CD14-positive monocyte (primary cell): ENCODE measurements at regions not wholly inside any gene's neighbourhood (a gene's known extent, or its start where the extent isn't known, plus 50 kb on each side); places are given as distances from the start of the nearest gene placed in this dataset.

Experiments
- DNase-seq, 3 donors: peaks; one replicate each; pipeline ENCODE4 v3.0.0-alpha.2; 2011 to 2022
- H2AFZ ChIP-seq: 2 replicates; pipeline ENCODE4 v1.6.0; 2012; ENCODE audit warnings: mild to moderate bottlenecking, low read depth, low read length, inconsistent platforms; ENCODE audit not compliant: insufficient read depth, poor library complexity, severe bottlenecking
- H3K27ac ChIP-seq, 2 donors: 1 replicate in 1 of 2; 2 replicates in 1 of 2; pipeline ENCODE4 v1.5.1; 2012 to 2013; ENCODE audit warnings: low read length in 2 of 2, control low read depth in 1 of 2, inconsistent platforms in 1 of 2, low read depth in 1 of 2, mild to moderate bottlenecking in 1 of 2
- H3K27me3 ChIP-seq, 2 donors: one replicate each; pipeline versions ENCODE4 v1.6.0 to v1.6.1; 2011 to 2013; ENCODE audit warnings: low read length in 2 of 2; ENCODE audit not compliant: control insufficient read depth in 2 of 2, insufficient read depth in 2 of 2
- H3K36me3 ChIP-seq, 2 donors: replicated peaks in 1 of 2; 1 replicate in 1 of 2; 2 replicates in 1 of 2; pipeline versions ENCODE4 v1.5.1 to v1.6.1; 2012 to 2013; ENCODE audit warnings: low read length in 2 of 2, control low read depth in 1 of 2, inconsistent platforms in 1 of 2, mild to moderate bottlenecking in 1 of 2; ENCODE audit not compliant: insufficient read depth in 2 of 2, control insufficient read depth in 1 of 2
- H3K4me1 ChIP-seq, 2 donors: 1 replicate in 1 of 2; 2 replicates in 1 of 2; pipeline versions ENCODE4 v1.5.1 to v1.6.1; 2012 to 2013; ENCODE audit warnings: low read length in 2 of 2, control low read depth in 1 of 2, inconsistent platforms in 1 of 2, mild to moderate bottlenecking in 1 of 2, moderate library complexity in 1 of 2; ENCODE audit not compliant: insufficient read depth in 2 of 2, control insufficient read depth in 1 of 2
- H3K4me2 ChIP-seq: replicated peaks from 2 replicates; pipeline ENCODE3; 2012; ENCODE audit warnings: low read length, moderate library complexity, mild to moderate bottlenecking; ENCODE audit not compliant: poor library complexity, severe bottlenecking; ENCODE audit errors: extremely low read depth
- H3K4me3 ChIP-seq, 3 experiments: fragments of 200-600 bp in 1 of 3; sonication (generic) in 1 of 3; replicated peaks in 1 of 3; 1 replicate in 2 of 3; 2 replicates in 1 of 3; pipeline ENCODE4 v1.5.1; 2011 to 2013; ENCODE audit warnings: low read length in 3 of 3, mild to moderate bottlenecking in 3 of 3, control low read depth in 2 of 3, low read depth in 2 of 3, inconsistent platforms in 1 of 3, moderate library complexity in 1 of 3
- H3K79me2 ChIP-seq: 2 replicates; pipeline ENCODE4 v1.6.0; 2012; ENCODE audit warnings: mild to moderate bottlenecking, control low read depth, inconsistent platforms, low read length, moderate library complexity; ENCODE audit not compliant: insufficient read depth
- H3K9ac ChIP-seq: 2 replicates; pipeline ENCODE4 v1.6.0; 2017; ENCODE audit warnings: low read length, mild to moderate bottlenecking; ENCODE audit not compliant: insufficient read depth, poor library complexity, severe bottlenecking
- H3K9me3 ChIP-seq, 2 donors: replicated peaks in 1 of 2; 1 replicate in 1 of 2; 2 replicates in 1 of 2; pipeline versions ENCODE4 v1.5.1 to v1.6.1; 2012 to 2013; ENCODE audit warnings: low read length in 2 of 2, control low read depth in 1 of 2; ENCODE audit not compliant: control insufficient read depth in 1 of 2, insufficient read depth in 1 of 2
- H4K20me1 ChIP-seq: 2 replicates; pipeline ENCODE4 v1.6.0; 2012; ENCODE audit warnings: mild to moderate bottlenecking, low read length, control low read depth, moderate library complexity; ENCODE audit not compliant: insufficient read depth
- H3K27ac Mint-ChIP-seq, 7 donors: one replicate each; pipeline ENCODE4 v1.8.0; 2020; ENCODE audit warnings: mild to moderate bottlenecking in 7 of 7, mixed read lengths in 7 of 7, moderate library complexity in 6 of 7, inconsistent platforms in 2 of 7
- H3K27me3 Mint-ChIP-seq, 3 donors: one replicate each; pipeline ENCODE4 v1.8.0; 2021 to 2022; ENCODE audit warnings: low read depth in 3 of 3, mild to moderate bottlenecking in 3 of 3, mixed read lengths in 3 of 3, moderate library complexity in 3 of 3, inconsistent platforms in 1 of 3
- H3K36me3 Mint-ChIP-seq, 2 donors: one replicate each; pipeline ENCODE4 v1.8.0; 2020; ENCODE audit warnings: mixed read lengths in 2 of 2, inconsistent platforms in 1 of 2, mild to moderate bottlenecking in 1 of 2
- H3K4me1 Mint-ChIP-seq: one replicate; pipeline ENCODE4 v1.8.0; 2020; ENCODE audit warnings: mild to moderate bottlenecking, mixed read lengths
- H3K4me3 Mint-ChIP-seq, 2 donors: one replicate each; pipeline ENCODE4 v1.8.0; 2020; ENCODE audit warnings: mild to moderate bottlenecking in 2 of 2, mixed read lengths in 2 of 2, moderate library complexity in 1 of 2
- H3K9me3 Mint-ChIP-seq, 7 donors: one replicate each; pipeline ENCODE4 v1.8.0; 2020 to 2022; ENCODE audit warnings: mixed read lengths in 7 of 7, mild to moderate bottlenecking in 6 of 7, moderate library complexity in 6 of 7, inconsistent platforms in 2 of 7
- WGBS: methylation state at CpG from one replicate; pipeline ENCODE4 v1.1.5; 2013; ENCODE audit warnings: missing lambda C conversion rate; ENCODE audit not compliant: insufficient coverage; 5-methylcytosine and 5-hydroxymethylcytosine counted together
- intact Hi-C, 2 donors: fragments of 100-400 bp; cut with micrococcal nuclease; formaldehyde crosslinking; loops; one replicate each; pipeline versions ENCODE4 v1.15.0 to v1.15.1; 2023
- TF ChIP-seq, protein P1 (sequence below): fragments of 200-600 bp; IDR thresholded peaks from one replicate; pipeline ENCODE4 v1.8.0; 2022; ENCODE audit warnings: antibody characterized with exemption, mild to moderate bottlenecking

DNA sequence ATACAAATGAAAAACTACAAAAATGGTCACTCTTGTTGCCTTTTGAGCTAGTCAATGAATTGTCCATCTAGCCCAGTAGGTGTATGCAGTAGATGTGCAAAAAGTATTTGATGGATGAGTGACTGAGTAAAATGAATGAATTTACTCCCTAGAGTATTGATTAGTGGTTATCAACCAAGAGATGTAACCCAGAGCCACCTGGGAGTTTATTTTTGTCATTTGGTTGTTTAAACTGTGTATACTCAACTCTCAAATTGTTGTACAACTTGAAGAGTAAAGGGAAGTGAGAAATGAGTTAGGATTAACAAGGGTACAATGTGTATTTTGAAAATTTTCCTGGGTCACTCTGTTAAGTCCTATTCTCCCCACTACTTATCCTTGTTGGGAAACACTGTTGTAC is 124.1 kb upstream of the TMCO5A start:
- Histone ChIP-seq H3K4me1 (no peaks in the 10 kb centered on the region), H3K4me2 (no peak overlapping the region), H4K20me1 (no peaks in the 10 kb centered on the region), H2AFZ (no peak overlapping the region), H3K9ac (no peak overlapping the region), H3K79me2 (no peaks in the 10 kb centered on the region), H3K27ac (no peak overlapping the region), H3K27me3 (no peaks in the 10 kb centered on the region), H3K4me3 (no peak overlapping the region), H3K36me3 (no peaks in the 10 kb centered on the region), H3K9me3 (no peaks in the 10 kb centered on the region)
- intact Hi-C loops, result no loop called here
- H3K36me3 Mint-ChIP-seq, result no peaks in the 10 kb centered on the region
- DNase-seq, result no peak
- H3K4me3 Mint-ChIP-seq, result no peak overlapping the region
- no peaks in the 10 kb centered on the region for H3K4me1 Mint-ChIP-seq
- TF ChIP-seq, protein P1, sequence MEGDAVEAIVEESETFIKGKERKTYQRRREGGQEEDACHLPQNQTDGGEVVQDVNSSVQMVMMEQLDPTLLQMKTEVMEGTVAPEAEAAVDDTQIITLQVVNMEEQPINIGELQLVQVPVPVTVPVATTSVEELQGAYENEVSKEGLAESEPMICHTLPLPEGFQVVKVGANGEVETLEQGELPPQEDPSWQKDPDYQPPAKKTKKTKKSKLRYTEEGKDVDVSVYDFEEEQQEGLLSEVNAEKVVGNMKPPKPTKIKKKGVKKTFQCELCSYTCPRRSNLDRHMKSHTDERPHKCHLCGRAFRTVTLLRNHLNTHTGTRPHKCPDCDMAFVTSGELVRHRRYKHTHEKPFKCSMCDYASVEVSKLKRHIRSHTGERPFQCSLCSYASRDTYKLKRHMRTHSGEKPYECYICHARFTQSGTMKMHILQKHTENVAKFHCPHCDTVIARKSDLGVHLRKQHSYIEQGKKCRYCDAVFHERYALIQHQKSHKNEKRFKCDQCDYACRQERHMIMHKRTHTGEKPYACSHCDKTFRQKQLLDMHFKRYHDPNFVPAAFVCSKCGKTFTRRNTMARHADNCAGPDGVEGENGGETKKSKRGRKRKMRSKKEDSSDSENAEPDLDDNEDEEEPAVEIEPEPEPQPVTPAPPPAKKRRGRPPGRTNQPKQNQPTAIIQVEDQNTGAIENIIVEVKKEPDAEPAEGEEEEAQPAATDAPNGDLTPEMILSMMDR, result no peak
- peaks cover 0 to 12% (median 4%) of the 10 kb centered on the region in 7 donors for H3K9me3 Mint-ChIP-seq
- no peak overlapping the region for H3K27ac Mint-ChIP-seq
- peaks cover 0 to 1% (median 1%) of the 10 kb centered on the region in 3 donors for H3K27me3 Mint-ChIP-seq

DNA sequence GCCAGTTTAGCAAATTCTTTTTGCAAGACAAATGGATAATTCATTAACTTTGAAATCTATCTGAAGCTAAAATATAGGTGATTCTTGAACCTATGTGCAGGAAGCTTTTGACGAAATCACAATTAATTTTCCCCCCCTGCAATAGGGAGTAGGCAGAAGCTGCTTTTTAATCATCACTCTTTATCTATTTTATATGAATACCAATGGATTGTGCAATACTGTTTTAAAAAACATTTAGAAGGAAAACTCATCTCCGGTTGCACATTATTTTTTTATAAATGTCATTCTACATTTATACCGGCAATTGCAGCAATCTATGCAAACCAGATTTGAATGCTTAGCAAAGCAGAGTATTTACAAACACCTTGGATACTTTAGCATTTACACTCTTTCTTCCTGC is 121.1 kb upstream of the TMCO5A start:
- Histone ChIP-seq H3K4me2 (no peak overlapping the region), H3K9ac (no peak overlapping the region), H3K36me3 (no peaks in the 10 kb centered on the region), H3K4me3 (no peak overlapping the region), H3K27ac (no peak overlapping the region), H2AFZ (no peak overlapping the region), H3K4me1 (no peaks in the 10 kb centered on the region), H3K9me3 (no peaks in the 10 kb centered on the region), H4K20me1 (no peaks in the 10 kb centered on the region), H3K79me2 (no peaks in the 10 kb centered on the region), H3K27me3 (no peaks in the 10 kb centered on the region)
- TF ChIP-seq, protein P1, result no peak
- Mint-ChIP-seq H3K4me1 (no peaks in the 10 kb centered on the region), H3K36me3 (no peaks in the 10 kb centered on the region), H3K27me3 (peaks cover 0 to 3% (median 1%) of the 10 kb centered on the region in 3 donors), H3K9me3 (peaks cover 0 to 15% (median 4%) of the 10 kb centered on the region in 7 donors), H3K4me3 (no peak overlapping the region), H3K27ac (no peak overlapping the region)
- WGBS, result 100% methylated on average over 1 of the region's 3 CpGs
- intact Hi-C loops, result no loop called here
- DNase-seq, result no peak
